ENCODE measurements at regions not wholly inside any gene's neighbourhood (a gene's known extent, or its start where the extent isn't known, plus 50 kb on each side); places are given as distances from the start of the nearest gene placed in this dataset.
"Not testable (repeated sequence)": the region's sequence is repeated elsewhere in the genome, so short reads cannot be mapped to it uniquely, and the experiment has no call there.

DNA sequence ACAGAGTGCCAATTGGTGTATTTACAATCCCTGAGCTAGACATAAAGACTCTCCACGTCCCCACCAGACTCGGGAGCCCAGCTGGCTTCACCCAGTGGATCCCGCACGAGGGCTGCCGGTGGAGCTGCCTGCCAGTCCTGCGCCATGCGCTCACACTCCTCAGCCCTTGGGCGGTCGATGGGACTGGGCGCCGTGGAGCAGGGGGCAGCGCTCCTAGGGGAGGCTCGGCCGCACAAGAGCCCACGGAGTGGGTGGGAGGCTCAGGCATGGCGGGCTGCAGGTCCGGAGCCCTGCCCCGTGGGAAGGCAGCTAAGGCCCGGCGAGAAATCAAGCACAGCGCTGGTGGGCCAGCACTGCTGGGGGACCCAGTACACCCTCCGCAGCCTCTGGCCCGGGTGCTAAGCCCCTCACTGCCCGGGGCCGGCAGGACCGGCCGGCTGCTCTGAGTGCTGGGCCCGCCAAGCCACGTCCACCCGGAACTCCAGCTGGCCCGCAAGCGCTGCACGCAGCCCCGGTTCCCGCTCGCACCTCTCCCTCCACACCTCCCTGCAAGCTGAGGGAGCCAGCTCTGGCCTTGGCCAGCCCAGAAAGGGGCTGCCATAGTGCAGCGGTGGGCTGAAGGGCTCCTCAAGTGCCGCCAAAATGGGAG lies 759.4 kb downstream of the BRINP3 start:
- TF ChIP-seq, protein P1, sequence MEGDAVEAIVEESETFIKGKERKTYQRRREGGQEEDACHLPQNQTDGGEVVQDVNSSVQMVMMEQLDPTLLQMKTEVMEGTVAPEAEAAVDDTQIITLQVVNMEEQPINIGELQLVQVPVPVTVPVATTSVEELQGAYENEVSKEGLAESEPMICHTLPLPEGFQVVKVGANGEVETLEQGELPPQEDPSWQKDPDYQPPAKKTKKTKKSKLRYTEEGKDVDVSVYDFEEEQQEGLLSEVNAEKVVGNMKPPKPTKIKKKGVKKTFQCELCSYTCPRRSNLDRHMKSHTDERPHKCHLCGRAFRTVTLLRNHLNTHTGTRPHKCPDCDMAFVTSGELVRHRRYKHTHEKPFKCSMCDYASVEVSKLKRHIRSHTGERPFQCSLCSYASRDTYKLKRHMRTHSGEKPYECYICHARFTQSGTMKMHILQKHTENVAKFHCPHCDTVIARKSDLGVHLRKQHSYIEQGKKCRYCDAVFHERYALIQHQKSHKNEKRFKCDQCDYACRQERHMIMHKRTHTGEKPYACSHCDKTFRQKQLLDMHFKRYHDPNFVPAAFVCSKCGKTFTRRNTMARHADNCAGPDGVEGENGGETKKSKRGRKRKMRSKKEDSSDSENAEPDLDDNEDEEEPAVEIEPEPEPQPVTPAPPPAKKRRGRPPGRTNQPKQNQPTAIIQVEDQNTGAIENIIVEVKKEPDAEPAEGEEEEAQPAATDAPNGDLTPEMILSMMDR (IDR thresholded peaks at IDR 0.05): not testable (repeated sequence)
- not testable (repeated sequence) for TF ChIP-seq POLR2A (IDR thresholded peaks at IDR 0.05)
